ENCODE measurements at regions not wholly inside any gene's neighbourhood (a gene's known extent, or its start where the extent isn't known, plus 50 kb on each side); places are given as distances from the start of the nearest gene placed in this dataset.
A peak's percentile ranks its signal among the peaks of the same experiment; 100 is the strongest.

DNA sequence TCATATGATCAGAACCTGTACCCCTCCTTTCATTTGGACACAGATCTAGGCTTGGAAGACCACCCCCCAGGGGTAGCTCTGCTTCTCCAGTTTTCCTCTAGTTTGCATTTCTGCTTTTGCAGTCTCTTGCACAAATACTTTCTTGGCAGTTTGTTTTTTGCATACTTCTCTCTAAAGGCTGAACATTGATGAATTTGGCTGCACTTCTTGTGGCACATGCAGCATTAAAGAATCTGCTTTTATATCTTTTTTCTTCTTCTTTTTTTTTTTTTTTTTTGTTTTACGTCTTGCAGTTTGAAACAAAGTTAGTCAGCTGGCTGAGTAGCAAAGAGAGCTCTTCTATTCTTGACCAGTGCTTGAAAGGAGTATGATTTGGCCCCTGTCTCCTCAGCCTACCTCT lies 273.0 kb downstream of the GLUD2 start:
- TF ChIP-seq CTCF (IDR thresholded peaks at IDR 0.05), result no peak
- H3K4me3 Mint-ChIP-seq (ENCODE audit: unreplicated experiment), result no peak overlapping the region
- no peaks in the 10 kb centered on the region for H3K36me3 Mint-ChIP-seq (ENCODE audit: low read depth)
- peaks cover 3% of the 10 kb centered on the region for H3K9me3 Mint-ChIP-seq (ENCODE audit: low read depth)
- no peak overlapping the region for H3K27ac Mint-ChIP-seq (ENCODE audit: unreplicated experiment)
- no peak for DNase-seq (ENCODE audit: low spot score)
- H3K27me3 Mint-ChIP-seq (ENCODE audit: low read depth), result peaks cover 2% of the 10 kb centered on the region
- peaks cover 4% of the 10 kb centered on the region for H3K4me1 Mint-ChIP-seq (ENCODE audit: low read depth)

GRCh38 chrX:121322159-121322558 lies 274.7 kb downstream of the GLUD2 start:
- H3K4me3 Mint-ChIP-seq (ENCODE audit: unreplicated experiment), result no peak overlapping the region
- H3K36me3 Mint-ChIP-seq (ENCODE audit: low read depth), result no peaks in the 10 kb centered on the region
- peak; percentile 56 for TF ChIP-seq CTCF (IDR thresholded peaks at IDR 0.05)
- peaks cover 2% of the 10 kb centered on the region for H3K27me3 Mint-ChIP-seq (ENCODE audit: low read depth)
- no peak overlapping the region for H3K27ac Mint-ChIP-seq (ENCODE audit: unreplicated experiment)
- peaks cover 4% of the 10 kb centered on the region for H3K4me1 Mint-ChIP-seq (ENCODE audit: low read depth)
- peaks cover 3% of the 10 kb centered on the region for H3K9me3 Mint-ChIP-seq (ENCODE audit: low read depth)
- no peak for DNase-seq (ENCODE audit: low spot score)

- Mint-ChIP-seq H3K36me3 (ENCODE audit: low read depth) (no peaks in the 10 kb centered on the region), H3K9me3 (ENCODE audit: low read depth) (peaks cover 3% of the 10 kb centered on the region), H3K4me3 (ENCODE audit: unreplicated experiment) (no peak overlapping the region), H3K27me3 (ENCODE audit: low read depth) (peaks cover 4% of the 10 kb centered on the region), H3K4me1 (ENCODE audit: low read depth) (peaks cover 4% of the 10 kb centered on the region), H3K27ac (ENCODE audit: unreplicated experiment) (no peak overlapping the region)
- no peak for DNase-seq (ENCODE audit: low spot score)
- no peak for TF ChIP-seq CTCF (IDR thresholded peaks at IDR 0.05)
These were observed 275.9 kb downstream of the GLUD2 start for GRCh38 chrX:121323337-121323736.

- Mint-ChIP-seq H3K36me3 (ENCODE audit: low read depth) (no peaks in the 10 kb centered on the region), H3K27ac (ENCODE audit: unreplicated experiment) (no peak overlapping the region), H3K4me3 (ENCODE audit: unreplicated experiment) (no peak overlapping the region), H3K4me1 (ENCODE audit: low read depth) (no peaks in the 10 kb centered on the region), H3K9me3 (ENCODE audit: low read depth) (no peaks in the 10 kb centered on the region), H3K27me3 (ENCODE audit: low read depth) (peaks cover 4% of the 10 kb centered on the region)
- TF ChIP-seq CTCF (IDR thresholded peaks at IDR 0.05), result peak; percentile 24
- DNase-seq (ENCODE audit: low spot score), result no peak
These were observed 286.5 kb downstream of the GLUD2 start for GRCh38 chrX:121333942-121334341.

GRCh38 chrX:121336831-121337421 lies 289.5 kb downstream of the GLUD2 start:
- no peaks in the 10 kb centered on the region for H3K9me3 Mint-ChIP-seq (ENCODE audit: low read depth)

More at GRCh38 chrX:121336831-121337421, 289.5 kb downstream of the GLUD2 start:
- no peaks in the 10 kb centered on the region for H3K4me1 Mint-ChIP-seq (ENCODE audit: low read depth)
- H3K4me3 Mint-ChIP-seq (ENCODE audit: unreplicated experiment), result no peak overlapping the region
- H3K27me3 Mint-ChIP-seq (ENCODE audit: low read depth), result peaks cover 4% of the 10 kb centered on the region
- no peak for DNase-seq (ENCODE audit: low spot score)
- H3K27ac Mint-ChIP-seq (ENCODE audit: unreplicated experiment), result no peak overlapping the region
- TF ChIP-seq CTCF (IDR thresholded peaks at IDR 0.05), result no peak
- no peaks in the 10 kb centered on the region for H3K36me3 Mint-ChIP-seq (ENCODE audit: low read depth)
